Mesodermal cell (in vitro differentiated cells): ENCODE measurements at regions not wholly inside any gene's neighbourhood (a gene's known extent, or its start where the extent isn't known, plus 50 kb on each side); places are given as distances from the start of the nearest gene placed in this dataset.

Experiments used
- H3K27ac ChIP-seq: 2 replicates; pipeline ENCODE4 v1.7.0; 2013; ENCODE audit warnings: mild to moderate bottlenecking, low read depth, low read length, moderate library complexity; ENCODE audit not compliant: severe bottlenecking
- H3K36me3 ChIP-seq: 2 replicates; pipeline ENCODE4 v1.7.1; 2013; ENCODE audit warnings: mild to moderate bottlenecking, low read length, moderate library complexity; ENCODE audit not compliant: control insufficient read depth, insufficient read depth
- H3K4me1 ChIP-seq: one replicate; pipeline ENCODE4 v1.7.1; 2013; ENCODE audit warnings: mild to moderate bottlenecking, low read length; ENCODE audit not compliant: insufficient read depth, control insufficient read depth, poor library complexity, severe bottlenecking
- H3K4me3 ChIP-seq: 2 replicates; pipeline ENCODE4 v1.7.0; 2013; ENCODE audit warnings: low read length, control low read depth, mild to moderate bottlenecking; ENCODE audit not compliant: insufficient read depth, poor library complexity, severe bottlenecking; ENCODE audit errors: extremely low read depth
- H3K9me3 ChIP-seq: 2 replicates; pipeline ENCODE4 v1.7.1; 2013; ENCODE audit warnings: mild to moderate bottlenecking, low read length, moderate library complexity; ENCODE audit not compliant: control insufficient read depth
- WGBS, 2 experiments: methylation state at CpG; one replicate each; pipeline ENCODE4 v1.1.5; 2013; ENCODE audit warnings: missing lambda C conversion rate in 2 of 2; ENCODE audit not compliant: insufficient coverage in 2 of 2; 5-methylcytosine and 5-hydroxymethylcytosine counted together

DNA sequence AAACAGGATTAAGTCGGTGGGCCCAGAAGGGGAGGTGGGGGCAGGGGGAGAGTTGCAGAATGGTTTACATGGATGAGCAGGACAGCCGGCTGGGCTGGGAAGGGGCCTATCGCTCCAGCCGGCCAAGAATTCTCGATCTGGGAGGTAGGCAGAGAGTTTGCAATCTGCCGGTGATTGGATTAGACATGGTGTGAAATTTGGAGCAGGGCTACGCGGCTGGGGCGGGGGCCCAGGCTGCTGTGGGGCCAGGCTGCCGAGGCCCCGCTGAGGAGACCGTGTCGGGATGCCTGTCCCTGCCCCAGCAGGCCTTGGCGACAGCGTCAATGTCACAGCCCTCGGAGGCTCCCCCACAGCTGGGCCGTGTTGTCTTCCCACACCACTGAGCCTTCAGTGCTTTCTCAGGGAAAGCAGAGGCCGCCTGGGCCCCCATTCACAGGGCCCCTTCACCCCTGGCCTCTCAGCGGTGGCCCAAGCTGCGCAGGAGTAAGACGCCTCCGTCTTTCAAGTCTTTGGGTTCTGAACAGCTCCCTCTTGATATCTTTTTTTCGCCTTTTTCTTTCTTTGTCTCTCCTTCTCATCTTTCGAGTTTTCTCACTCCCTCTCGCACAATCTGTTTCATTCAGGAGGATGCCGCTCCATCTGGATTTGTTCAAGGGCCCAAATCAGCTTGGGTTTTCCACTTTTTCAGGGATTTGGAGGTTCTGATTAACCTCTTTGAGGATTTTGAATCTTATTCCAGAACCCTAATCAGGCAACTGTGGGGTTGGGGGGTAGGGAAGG lies 117.5 kb upstream of the PARP11 start:
- H3K9me3 ChIP-seq, result no peaks in the 10 kb centered on the region
- WGBS, 2 experiments, result 91 to 93% methylated on average over 24 to 26 of the region's 26 CpGs
- H3K4me1 ChIP-seq, result peaks cover 14% of the 10 kb centered on the region
- H3K36me3 ChIP-seq, result no peaks in the 10 kb centered on the region
- H3K27ac ChIP-seq, result no peak overlapping the region
- H3K4me3 ChIP-seq, result no peak overlapping the region

- Histone ChIP-seq H3K4me3 (no peak overlapping the region), H3K9me3 (no peaks in the 10 kb centered on the region), H3K27ac (peak overlapping the region; percentile 11), H3K4me1 (peaks cover 14% of the 10 kb centered on the region), H3K36me3 (no peaks in the 10 kb centered on the region)
- WGBS, 2 experiments, result 76 to 86% methylated on average over 1 to 2 of the region's 2 CpGs
These were observed 116.0 kb upstream of the PARP11 start for GRCh38 chr12:3989218-3989550.

GRCh38 chr12:3988519-3989217 lies 115.5 kb upstream of the PARP11 start:
- WGBS, 2 experiments, result 91 to 92% methylated on average over 3 to 4 of the region's 4 CpGs
- H3K27ac ChIP-seq, result peak overlapping the region; percentile 11
- H3K36me3 ChIP-seq, result no peaks in the 10 kb centered on the region
- H3K4me3 ChIP-seq, result no peak overlapping the region
- no peaks in the 10 kb centered on the region for H3K9me3 ChIP-seq
- H3K4me1 ChIP-seq, result peaks cover 14% of the 10 kb centered on the region

DNA sequence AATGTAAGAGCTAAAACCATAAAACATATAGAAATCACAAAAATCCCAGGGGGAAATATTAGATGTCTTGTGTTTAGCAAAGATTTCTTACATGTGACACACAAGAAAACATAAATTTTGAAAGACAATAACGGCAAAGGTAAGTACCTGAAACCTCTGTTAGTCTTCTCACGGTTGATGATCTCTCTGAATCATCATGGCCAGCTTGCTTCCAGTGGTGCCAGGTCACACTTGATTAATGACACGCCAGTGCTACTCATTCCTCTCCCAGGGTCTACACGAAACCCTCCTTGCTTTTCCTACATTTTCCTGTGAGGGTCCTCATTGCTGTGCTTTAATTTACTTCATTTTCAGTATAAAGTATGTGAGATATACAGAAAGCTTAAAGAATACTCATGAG lies 114.4 kb upstream of the PARP11 start:
- H3K4me1 ChIP-seq, result peaks cover 14% of the 10 kb centered on the region
- 87 to 100% methylated on average over 2 to 3 of the region's 4 CpGs for WGBS, 2 experiments
- no peaks in the 10 kb centered on the region for H3K9me3 ChIP-seq
- H3K4me3 ChIP-seq, result no peak overlapping the region
- no peak overlapping the region for H3K27ac ChIP-seq
- no peaks in the 10 kb centered on the region for H3K36me3 ChIP-seq

- H3K4me1 ChIP-seq, result no peaks in the 10 kb centered on the region
- 80 to 91% methylated on average over 7 of the region's 11 CpGs for WGBS, 2 experiments
- no peak overlapping the region for H3K27ac ChIP-seq
- H3K36me3 ChIP-seq, result no peaks in the 10 kb centered on the region
- H3K9me3 ChIP-seq, result no peaks in the 10 kb centered on the region
- no peak overlapping the region for H3K4me3 ChIP-seq
These were observed 107.5 kb upstream of the PARP11 start for GRCh38 chr12:3980504-3981272.

DNA sequence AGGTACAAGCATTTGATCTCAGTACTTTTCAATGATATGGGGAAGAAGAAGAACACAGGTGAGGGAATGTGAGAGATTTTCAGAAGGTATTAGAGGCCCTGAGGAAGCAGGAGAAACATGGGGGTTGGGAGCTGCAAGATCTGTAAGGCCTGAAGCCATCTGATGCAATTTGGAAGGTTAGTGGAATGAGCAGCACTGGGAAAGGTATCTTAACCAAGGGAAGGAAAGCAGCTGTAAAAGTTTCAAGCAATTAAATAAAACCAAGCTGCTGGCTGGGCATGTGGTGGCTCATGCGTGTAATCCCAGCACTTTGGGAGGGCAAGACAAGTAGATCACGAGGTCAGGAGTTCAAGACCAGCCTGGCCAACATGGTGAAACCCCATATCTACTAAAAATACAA lies 104.4 kb upstream of the PARP11 start:
- H3K27ac ChIP-seq, result no peak overlapping the region
- peaks cover 1% of the 10 kb centered on the region for H3K9me3 ChIP-seq
- no peak overlapping the region for H3K4me3 ChIP-seq
- no CpG with 5 or more reads among the region's 2 CpGs for WGBS, 2 experiments
- H3K36me3 ChIP-seq, result no peaks in the 10 kb centered on the region
- no peaks in the 10 kb centered on the region for H3K4me1 ChIP-seq

GRCh38 chr12:3976351-3976938 lies 103.2 kb upstream of the PARP11 start:
- H3K36me3 ChIP-seq, result no peaks in the 10 kb centered on the region
- H3K27ac ChIP-seq, result no peak overlapping the region
- no peak overlapping the region for H3K4me3 ChIP-seq
- peaks cover 3% of the 10 kb centered on the region for H3K9me3 ChIP-seq
- H3K4me1 ChIP-seq, result no peaks in the 10 kb centered on the region
- 74 to 87% methylated on average over 3 of the region's 5 CpGs for WGBS, 2 experiments

- no peaks in the 10 kb centered on the region for H3K36me3 ChIP-seq
- peaks cover 3% of the 10 kb centered on the region for H3K9me3 ChIP-seq
- 100% methylated on average over 1 of the region's 3 CpGs for WGBS, 2 experiments
- H3K4me3 ChIP-seq, result no peak overlapping the region
- H3K27ac ChIP-seq, result no peak overlapping the region
- H3K4me1 ChIP-seq, result no peaks in the 10 kb centered on the region
These were observed 102.5 kb upstream of the PARP11 start for GRCh38 chr12:3975652-3976051.

- WGBS, 2 experiments, result 100% methylated on average over 3 to 4 of the region's 8 CpGs
- H3K27ac ChIP-seq, result no peak overlapping the region
- no peaks in the 10 kb centered on the region for H3K36me3 ChIP-seq
- no peak overlapping the region for H3K4me3 ChIP-seq
- H3K9me3 ChIP-seq, result peaks cover 3% of the 10 kb centered on the region
- no peaks in the 10 kb centered on the region for H3K4me1 ChIP-seq
These were observed 101.7 kb upstream of the PARP11 start for GRCh38 chr12:3974883-3975282.

GRCh38 chr12:3973973-3974644 lies 100.9 kb upstream of the PARP11 start:
- WGBS, 2 experiments, result 90 to 94% methylated on average over 2 to 3 of the region's 4 CpGs
- no peak overlapping the region for H3K27ac ChIP-seq
- H3K9me3 ChIP-seq, result peaks cover 3% of the 10 kb centered on the region
- H3K4me3 ChIP-seq, result no peak overlapping the region
- no peaks in the 10 kb centered on the region for H3K36me3 ChIP-seq
- H3K4me1 ChIP-seq, result no peaks in the 10 kb centered on the region
